Trophoblast cell (in vitro differentiated cells and primary cell): ENCODE measurements at regions not wholly inside any gene's neighbourhood (a gene's known extent, or its start where the extent isn't known, plus 50 kb on each side); places are given as distances from the start of the nearest gene placed in this dataset.

Experiments
- DNase-seq, 2 donors: peaks; one replicate each; pipeline ENCODE4 v3.0.0-alpha.2; 2016
- H2AFZ ChIP-seq: 2 replicates; pipeline ENCODE4 v1.6.1; 2013; ENCODE audit warnings: low read length, moderate library complexity, mild to moderate bottlenecking; ENCODE audit not compliant: insufficient read depth, poor library complexity
- H2AK5ac ChIP-seq: 2 replicates; pipeline ENCODE4 v1.6.1; 2013; ENCODE audit warnings: mild to moderate bottlenecking, low read length
- H2BK120ac ChIP-seq: 2 replicates; pipeline ENCODE4 v1.6.1; 2013; ENCODE audit warnings: low read length, mild to moderate bottlenecking, moderate library complexity; ENCODE audit not compliant: insufficient read depth, poor library complexity
- H2BK12ac ChIP-seq: 2 replicates; pipeline ENCODE4 v1.6.1; 2013; ENCODE audit warnings: mild to moderate bottlenecking, low read length, moderate library complexity
- H2BK5ac ChIP-seq: 2 replicates; pipeline ENCODE4 v1.6.1; 2013; ENCODE audit warnings: low read length, low read depth, moderate library complexity, mild to moderate bottlenecking; ENCODE audit not compliant: poor library complexity
- H3K14ac ChIP-seq: 2 replicates; pipeline ENCODE4 v1.6.1; 2013; ENCODE audit warnings: mild to moderate bottlenecking, low read length
- H3K18ac ChIP-seq: 2 replicates; pipeline ENCODE4 v1.6.1; 2013; ENCODE audit warnings: mild to moderate bottlenecking, low read length
- H3K23ac ChIP-seq: 2 replicates; pipeline ENCODE4 v1.6.1; 2013; ENCODE audit warnings: low read length
- H3K27ac ChIP-seq: 2 replicates; pipeline ENCODE4 v1.5.1; 2013; ENCODE audit warnings: low read depth, mild to moderate bottlenecking, inconsistent platforms, low read length, moderate library complexity
- H3K27me3 ChIP-seq: 2 replicates; pipeline ENCODE4 v1.6.1; 2013; ENCODE audit warnings: inconsistent platforms, mild to moderate bottlenecking, low read length, moderate library complexity; ENCODE audit not compliant: insufficient read depth
- H3K36me3 ChIP-seq, 2 experiments: 1 replicate in 1 of 2; 2 replicates in 1 of 2; pipeline ENCODE4 v1.6.1; 2013; ENCODE audit warnings: low read length in 2 of 2, mild to moderate bottlenecking in 2 of 2, moderate library complexity in 1 of 2; ENCODE audit not compliant: insufficient read depth in 2 of 2, control insufficient read depth in 1 of 2
- H3K4ac ChIP-seq: 2 replicates; pipeline ENCODE4 v1.6.1; 2013; ENCODE audit warnings: low read depth, mild to moderate bottlenecking, low read length, moderate library complexity
- H3K4me1 ChIP-seq, 2 experiments: 1 replicate in 1 of 2; 2 replicates in 1 of 2; pipeline ENCODE4 v1.6.1; 2013; ENCODE audit warnings: low read length in 2 of 2, mild to moderate bottlenecking in 2 of 2, moderate library complexity in 1 of 2; ENCODE audit not compliant: insufficient read depth in 2 of 2, control insufficient read depth in 1 of 2
- H3K4me2 ChIP-seq: 2 replicates; pipeline ENCODE4 v1.6.1; 2013; ENCODE audit warnings: inconsistent platforms, mild to moderate bottlenecking, low read length, moderate library complexity
- H3K4me3 ChIP-seq: 2 replicates; pipeline ENCODE4 v1.5.1; 2013; ENCODE audit warnings: mild to moderate bottlenecking, low read depth, low read length, inconsistent platforms
- H3K79me1 ChIP-seq: one replicate; pipeline ENCODE4 v1.6.1; 2013; ENCODE audit warnings: low read length
- H3K79me2 ChIP-seq: 2 replicates; pipeline ENCODE4 v1.6.1; 2013; ENCODE audit warnings: low read length, mild to moderate bottlenecking; ENCODE audit not compliant: control insufficient read depth, insufficient read depth, poor library complexity
- H3K9ac ChIP-seq: 2 replicates; pipeline ENCODE4 v1.6.1; 2013; ENCODE audit warnings: mild to moderate bottlenecking, low read length
- H3K9me3 ChIP-seq: 2 replicates; pipeline ENCODE4 v1.6.1; 2013; ENCODE audit warnings: low read depth, mild to moderate bottlenecking, control low read depth, inconsistent platforms, low read length; ENCODE audit not compliant: insufficient read depth
- H4K12ac ChIP-seq: 2 replicates; pipeline ENCODE4 v1.6.1; 2013; ENCODE audit warnings: low read depth, mild to moderate bottlenecking, low read length, moderate library complexity
- H4K8ac ChIP-seq: 2 replicates; pipeline ENCODE4 v1.6.1; 2013; ENCODE audit warnings: low read depth, mild to moderate bottlenecking, low read length, moderate library complexity
- H4K91ac ChIP-seq: one replicate; pipeline ENCODE4 v1.6.1; 2013; ENCODE audit warnings: low read depth, mild to moderate bottlenecking, low read length, moderate library complexity
- WGBS: extraction: QIAGEN DNeasy Blood & Tissue Kit; methylation state at CpG from one replicate; pipeline ENCODE4 v1.1.7; 2013; ENCODE audit warnings: missing lambda C conversion rate; ENCODE audit not compliant: insufficient read length, insufficient coverage; ENCODE audit errors: extremely low coverage; 5-methylcytosine and 5-hydroxymethylcytosine counted together

DNA sequence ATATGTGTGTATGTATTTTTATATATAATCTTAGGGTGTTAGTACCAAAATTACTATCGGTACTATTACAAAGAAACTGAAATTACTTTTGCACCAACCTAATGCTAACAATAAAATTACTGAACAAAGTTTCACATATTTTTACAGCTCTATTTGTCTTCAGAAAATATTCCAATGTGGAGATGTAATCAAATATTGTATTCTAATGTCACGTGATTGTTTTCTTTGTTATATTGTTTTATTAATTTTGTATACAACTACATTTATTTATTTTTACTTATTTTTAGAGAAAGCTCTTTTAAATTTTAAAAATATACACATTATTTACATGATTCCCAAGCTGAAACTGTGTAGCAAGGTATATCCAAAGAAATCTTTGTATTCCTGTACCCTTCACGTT is 227.1 kb upstream of the KLF12 start:
- Histone ChIP-seq H3K18ac (no peak overlapping the region), H3K23ac (no peak overlapping the region), H4K8ac (no peak overlapping the region), H2AFZ (no peak overlapping the region), H3K36me3 (no peaks in the 10 kb centered on the region), H4K91ac (no peak overlapping the region), H3K27me3 (no peaks in the 10 kb centered on the region), H2AK5ac (no peak overlapping the region), H2BK120ac (no peak overlapping the region), H3K4ac (no peak overlapping the region), H3K79me1 (no peaks in the 10 kb centered on the region), H3K9me3 (no peaks in the 10 kb centered on the region), H3K4me3 (no peak overlapping the region), H3K4me2 (no peak overlapping the region), H3K27ac (no peak overlapping the region), H3K14ac (no peak overlapping the region), H4K12ac (no peak overlapping the region), H3K79me2 (no peaks in the 10 kb centered on the region), H3K9ac (no peak overlapping the region), H3K4me1 (no peaks in the 10 kb centered on the region), H2BK5ac (no peak overlapping the region), H2BK12ac (no peak overlapping the region)
- no CpG with 5 or more reads among the region's 3 CpGs for WGBS
- no peak for DNase-seq

DNA sequence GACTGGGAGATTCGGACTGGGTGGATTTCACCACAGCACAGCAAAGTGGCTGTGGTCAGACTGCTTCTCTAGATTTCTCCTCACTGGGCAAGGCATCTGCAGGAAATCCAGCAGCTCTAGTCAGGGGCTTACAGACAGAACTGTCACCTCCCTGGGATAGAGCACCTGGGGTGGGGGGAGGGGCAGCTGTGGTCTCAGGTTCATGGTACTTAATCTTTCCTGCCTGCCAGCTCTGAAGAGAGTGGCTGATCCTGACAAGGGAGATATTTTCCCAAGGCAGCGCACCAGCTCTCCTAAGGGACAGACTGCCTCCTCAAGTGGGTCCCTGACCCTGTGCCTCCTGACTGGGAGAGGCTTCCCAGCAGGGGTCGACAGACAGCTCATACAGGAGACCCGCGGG is 212.8 kb upstream of the KLF12 start:
- WGBS, result no CpG with 5 or more reads among the region's 5 CpGs
- H3K9me3 ChIP-seq, result no peaks in the 10 kb centered on the region

DNA sequence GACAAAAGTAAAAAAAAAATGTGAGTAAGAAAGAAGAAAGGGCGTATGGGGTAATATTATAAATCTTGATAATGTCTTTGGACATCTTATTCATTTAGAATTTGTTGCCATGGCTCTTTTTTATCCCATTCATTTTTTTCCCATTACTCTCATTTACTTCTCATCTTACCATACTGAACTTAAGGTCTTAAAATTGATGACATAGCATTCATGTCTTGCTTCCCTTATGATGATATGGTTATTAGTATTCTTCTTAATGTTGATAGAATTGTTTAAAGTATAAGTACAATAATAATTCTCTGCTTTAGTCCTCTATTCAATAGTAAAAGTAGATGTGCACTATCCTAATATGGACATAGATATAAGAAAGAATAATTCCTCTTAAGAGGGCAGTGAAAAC is 204.1 kb upstream of the KLF12 start:
- no peak overlapping the region for H2BK5ac ChIP-seq
- H3K27ac ChIP-seq, result no peak overlapping the region
- H3K4me1 ChIP-seq, result no peaks in the 10 kb centered on the region
- no peak overlapping the region for H3K18ac ChIP-seq
- no peaks in the 10 kb centered on the region for H3K9me3 ChIP-seq
- H3K4me2 ChIP-seq, result no peak overlapping the region
- no peak overlapping the region for H3K9ac ChIP-seq
- no peaks in the 10 kb centered on the region for H3K36me3 ChIP-seq
- H2BK12ac ChIP-seq, result no peak overlapping the region
- no peak overlapping the region for H2AFZ ChIP-seq
- no peak overlapping the region for H3K14ac ChIP-seq
- no peaks in the 10 kb centered on the region for H3K79me1 ChIP-seq
- no peak overlapping the region for H2AK5ac ChIP-seq
- no peaks in the 10 kb centered on the region for H3K27me3 ChIP-seq
- no peak overlapping the region for H2BK120ac ChIP-seq
- no peak overlapping the region for H3K4ac ChIP-seq
- DNase-seq, result no peak
- H4K91ac ChIP-seq, result no peak overlapping the region
- no CpG with 5 or more reads among the region's 1 CpG for WGBS
- H3K4me3 ChIP-seq, result no peak overlapping the region
- no peak overlapping the region for H4K12ac ChIP-seq
- no peaks in the 10 kb centered on the region for H3K79me2 ChIP-seq
- no peak overlapping the region for H4K8ac ChIP-seq
- no peak overlapping the region for H3K23ac ChIP-seq

More for the DNA sequence above, 212.8 kb upstream of the KLF12 start:
- no peak overlapping the region for H2BK5ac ChIP-seq
- no peak overlapping the region for H3K27ac ChIP-seq
- no peak overlapping the region for H4K8ac ChIP-seq
- no peak overlapping the region for H3K4me2 ChIP-seq
- no peak overlapping the region for H3K4me3 ChIP-seq
- no peak overlapping the region for H2AK5ac ChIP-seq
- H3K79me1 ChIP-seq, result no peaks in the 10 kb centered on the region
- no peak overlapping the region for H3K9ac ChIP-seq
- no peak overlapping the region for H4K12ac ChIP-seq
- no peak overlapping the region for H2BK12ac ChIP-seq
- H3K27me3 ChIP-seq, result no peaks in the 10 kb centered on the region
- no peak overlapping the region for H3K18ac ChIP-seq
- no peak overlapping the region for H4K91ac ChIP-seq
- H3K4ac ChIP-seq, result no peak overlapping the region
- no peak overlapping the region for H3K14ac ChIP-seq
- H3K23ac ChIP-seq, result no peak overlapping the region
- no peaks in the 10 kb centered on the region for H3K36me3 ChIP-seq
- DNase-seq, result no peak
- no peaks in the 10 kb centered on the region for H3K4me1 ChIP-seq
- no peak overlapping the region for H2AFZ ChIP-seq
- no peak overlapping the region for H2BK120ac ChIP-seq
- H3K79me2 ChIP-seq, result no peaks in the 10 kb centered on the region

DNA sequence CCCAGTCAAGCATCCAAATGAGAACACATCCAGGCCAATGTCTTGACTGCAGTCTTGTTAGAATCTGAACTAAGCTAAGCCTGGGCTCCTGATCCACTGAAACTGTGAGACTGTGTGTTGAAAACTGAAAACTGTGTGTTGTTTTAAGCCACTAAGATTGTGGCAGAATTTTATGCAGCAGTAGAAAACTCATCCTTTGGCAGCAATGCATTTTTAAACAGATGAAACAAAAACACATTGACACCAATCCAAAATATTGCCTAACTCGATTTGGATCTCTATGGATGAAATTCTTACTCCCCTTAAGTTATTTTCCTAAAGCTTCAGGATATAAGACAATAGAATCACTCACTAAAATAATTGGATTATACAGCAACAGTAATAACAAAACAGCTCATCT is 202.3 kb upstream of the KLF12 start:
- Histone ChIP-seq H3K79me2 (no peaks in the 10 kb centered on the region), H4K91ac (no peak overlapping the region), H2BK120ac (no peak overlapping the region), H2BK12ac (no peak overlapping the region), H3K4ac (no peak overlapping the region), H2AFZ (no peak overlapping the region), H3K23ac (no peak overlapping the region), H4K12ac (no peak overlapping the region), H2BK5ac (no peak overlapping the region), H3K14ac (no peak overlapping the region), H2AK5ac (no peak overlapping the region), H3K9ac (no peak overlapping the region), H3K9me3 (no peaks in the 10 kb centered on the region), H3K4me2 (no peak overlapping the region), H3K4me1 (no peaks in the 10 kb centered on the region), H3K27me3 (no peaks in the 10 kb centered on the region), H3K79me1 (no peaks in the 10 kb centered on the region), H3K4me3 (no peak overlapping the region), H4K8ac (no peak overlapping the region), H3K36me3 (no peaks in the 10 kb centered on the region), H3K27ac (no peak overlapping the region), H3K18ac (no peak overlapping the region)
- WGBS, result no CpG with 5 or more reads among the region's 1 CpG
- DNase-seq, result no peak
